Fibroblast of the aortic adventitia (primary cell): ENCODE measurements at regions not wholly inside any gene's neighbourhood (a gene's known extent, or its start where the extent isn't known, plus 50 kb on each side); places are given as distances from the start of the nearest gene placed in this dataset.

Experiments
- DNase-seq: peaks from one replicate; pipeline ENCODE4 v3.0.0-alpha.2; 2010; ENCODE audit warnings: low read depth
- H3K4me3 ChIP-seq: 2 replicates; pipeline ENCODE4 v1.5.1; 2011; ENCODE audit warnings: low read depth, mild to moderate bottlenecking, control low read depth, low read length, moderate library complexity
- CTCF ChIP-seq: IDR thresholded peaks from 2 replicates; pipeline ENCODE4 v1.5.1; 2011; ENCODE audit warnings: mild to moderate bottlenecking, low read length, control low read depth, inconsistent platforms; ENCODE audit not compliant: insufficient read depth

- DNase-seq: no peak
- H3K4me3 ChIP-seq: no peak overlapping the region
- TF ChIP-seq CTCF: no peak
Observed at GRCh38 chr3:197447057-197447456, 108.7 kb downstream of the BDH1 start.

- no peak for TF ChIP-seq CTCF
- no peak for DNase-seq
- no peak overlapping the region for H3K4me3 ChIP-seq
Observed at GRCh38 chr3:197446700-197447056, 109.1 kb downstream of the BDH1 start.

- H3K4me3 ChIP-seq: no peak overlapping the region
- no peak for DNase-seq
- TF ChIP-seq CTCF: no peak
Observed at GRCh38 chr3:197445896-197446699, 109.7 kb downstream of the BDH1 start.

- DNase-seq: no peak
- no peak overlapping the region for H3K4me3 ChIP-seq
- no peak for TF ChIP-seq CTCF
Observed at GRCh38 chr3:197444793-197445379, 110.9 kb downstream of the BDH1 start.

- no peak for TF ChIP-seq CTCF
- no peak for DNase-seq
- H3K4me3 ChIP-seq: no peak overlapping the region
Observed at GRCh38 chr3:197443506-197443905, 112.3 kb downstream of the BDH1 start.

GRCh38 chr3:197440717-197441303 lies 115.0 kb downstream of the BDH1 start:
- H3K4me3 ChIP-seq: no peak overlapping the region
- no peak for DNase-seq
- TF ChIP-seq CTCF: no peak
